ENCODE measurements at regions not wholly inside any gene's neighbourhood (a gene's known extent, or its start where the extent isn't known, plus 50 kb on each side); places are given as distances from the start of the nearest gene placed in this dataset.

GRCh38 chr7:56174346-56174874, 58.2 kb upstream of the NUPR2 start (continued):
- TF ChIP-seq USF2 (CRISPR knock-in tag; IDR thresholded peaks at IDR 0.05) (no peak), STAT6 (CRISPR knock-in tag; conservative IDR thresholded peaks at IDR 0.05; ENCODE audit: low read depth) (no peak)

Measured in WTC11 (cell line).